BLaER1 (cell line): ENCODE measurements at regions not wholly inside any gene's neighbourhood (a gene's known extent, or its start where the extent isn't known, plus 50 kb on each side); places are given as distances from the start of the nearest gene placed in this dataset.
"Not testable (repeated sequence)": the region's sequence is repeated elsewhere in the genome, so short reads cannot be mapped to it uniquely, and the experiment has no call there.

Source experiments
- H3K27ac ChIP-seq: shearing (Covaris generic); formaldehyde crosslinking; 2 replicates; pipeline ENCODE4 v1.8.1; 2022
- H3K27me3 ChIP-seq: shearing (Covaris generic); formaldehyde crosslinking; 2 replicates; pipeline ENCODE4 v1.8.1; 2022
- H3K36me3 ChIP-seq: shearing (Covaris generic); formaldehyde crosslinking; 2 replicates; pipeline ENCODE4 v1.8.1; 2022
- H3K4me1 ChIP-seq: shearing (Covaris generic); formaldehyde crosslinking; 2 replicates; pipeline ENCODE4 v1.8.1; 2022
- H3K4me2 ChIP-seq: shearing (Covaris generic); formaldehyde crosslinking; 2 replicates; pipeline ENCODE4 v1.8.1; 2022
- H3K4me3 ChIP-seq: shearing (Covaris generic); formaldehyde crosslinking; 2 replicates; pipeline ENCODE4 v1.8.1; 2022
- H3K9ac ChIP-seq: shearing (Covaris generic); formaldehyde crosslinking; 2 replicates; pipeline ENCODE4 v1.8.1; 2022
- H3K9me3 ChIP-seq: shearing (Covaris generic); formaldehyde crosslinking; 2 replicates; pipeline ENCODE4 v1.8.1; 2022
- H4K20me1 ChIP-seq: shearing (Covaris generic); formaldehyde crosslinking; 2 replicates; pipeline ENCODE4 v1.8.1; 2022
- Cebpa-rat ChIP-seq: shearing (Covaris generic); IDR thresholded peaks from 2 replicates; pipeline ENCODE4 v1.8.1; 2022

DNA sequence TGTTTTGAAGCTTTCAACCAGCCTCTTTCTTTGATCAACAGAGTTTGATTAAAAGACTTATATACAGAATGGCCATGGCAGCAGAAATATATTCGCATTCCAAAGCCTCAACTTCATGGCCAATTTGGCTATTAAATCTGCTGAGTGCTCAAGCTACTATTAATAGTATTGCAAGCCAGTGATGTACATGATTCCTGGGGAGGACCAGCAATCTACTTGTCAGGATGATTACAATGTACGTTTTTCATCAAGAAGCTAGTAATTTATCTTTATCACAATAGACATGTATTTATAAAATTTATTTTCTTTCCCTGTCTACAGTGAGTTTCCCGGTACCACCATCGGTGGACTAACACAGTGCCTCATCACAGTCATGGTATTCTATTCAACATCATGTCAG, 515.5 kb downstream of the AMY1C start:
- no peaks in the 10 kb centered on the region for H3K36me3 ChIP-seq
- H3K9me3 ChIP-seq: no peaks in the 10 kb centered on the region
- H3K27ac ChIP-seq: no peak overlapping the region
- H3K9ac ChIP-seq: no peak overlapping the region
- no peak overlapping the region for H3K4me3 ChIP-seq
- no peak for TF ChIP-seq Cebpa-rat
- H3K4me2 ChIP-seq: no peak overlapping the region
- H3K4me1 ChIP-seq: no peaks in the 10 kb centered on the region
- no peaks in the 10 kb centered on the region for H4K20me1 ChIP-seq
- H3K27me3 ChIP-seq: no peaks in the 10 kb centered on the region

DNA sequence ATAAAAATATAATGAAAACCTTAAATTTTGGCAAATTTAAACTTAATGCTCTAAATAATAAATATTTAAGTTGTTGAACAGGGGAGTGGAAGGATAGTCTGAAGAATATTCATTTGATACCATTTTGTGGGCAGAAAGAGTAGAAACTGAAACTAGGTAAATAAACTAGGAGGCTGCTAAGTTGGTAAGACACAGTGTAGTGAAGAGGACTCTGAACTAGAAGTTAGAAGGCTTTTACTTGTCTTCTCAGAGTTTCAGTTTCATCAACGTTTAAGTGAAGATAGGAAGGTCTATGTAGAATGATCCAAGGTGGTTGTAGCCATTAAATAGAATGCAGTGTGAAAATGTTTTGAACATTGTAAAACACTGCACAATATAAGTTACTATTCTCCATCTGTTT, 516.9 kb downstream of the AMY1C start:
- Histone ChIP-seq H3K9me3 (no peaks in the 10 kb centered on the region), H3K4me2 (no peak overlapping the region), H3K9ac (no peak overlapping the region), H3K27me3 (no peaks in the 10 kb centered on the region), H4K20me1 (no peaks in the 10 kb centered on the region), H3K4me3 (no peak overlapping the region), H3K4me1 (no peaks in the 10 kb centered on the region), H3K27ac (no peak overlapping the region), H3K36me3 (no peaks in the 10 kb centered on the region)
- TF ChIP-seq Cebpa-rat: no peak

DNA sequence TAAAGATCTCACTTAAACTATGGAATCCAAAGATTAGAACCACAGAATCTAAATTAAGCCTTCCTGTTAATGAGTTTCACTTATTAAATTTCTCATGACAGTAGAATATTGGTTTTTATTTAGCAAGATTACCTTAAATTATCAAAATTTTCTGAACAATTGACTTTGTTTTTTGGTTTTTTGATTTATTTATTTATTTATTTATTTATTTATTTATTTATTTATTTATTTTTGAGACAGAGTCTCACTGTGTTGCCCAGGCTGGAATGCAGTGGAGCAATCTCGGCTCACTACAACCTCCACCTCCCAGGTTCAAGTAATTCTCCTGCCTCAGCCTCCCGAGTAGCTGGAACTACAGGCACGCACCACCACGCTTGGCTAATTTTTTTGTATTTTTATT, 538.6 kb downstream of the AMY1C start:
- not testable (repeated sequence) for H3K9me3 ChIP-seq, H3K27ac ChIP-seq, H3K36me3 ChIP-seq, H3K4me3 ChIP-seq, H3K4me1 ChIP-seq, H3K27me3 ChIP-seq, H3K9ac ChIP-seq, H4K20me1 ChIP-seq, H3K4me2 ChIP-seq

DNA sequence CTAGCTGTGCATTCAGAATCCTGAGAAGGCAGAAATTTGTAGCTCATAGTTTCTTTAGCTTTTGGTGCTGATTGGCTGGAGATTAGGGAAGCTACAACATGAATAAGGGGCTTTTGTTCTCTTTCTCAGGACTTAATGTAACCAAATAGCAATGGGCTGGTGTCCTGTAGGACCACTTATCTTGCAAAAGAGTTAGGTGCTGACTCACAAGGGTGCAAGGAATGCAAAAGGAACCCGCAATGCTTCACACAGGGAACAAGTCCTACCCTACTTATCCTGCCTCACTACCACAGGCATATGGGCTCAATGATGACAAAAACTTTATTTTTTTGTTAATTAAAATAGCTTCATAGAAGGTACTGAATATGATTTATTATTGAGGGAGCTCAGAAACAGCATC, 541.5 kb downstream of the AMY1C start:
- Histone ChIP-seq H3K4me1 (no peaks in the 10 kb centered on the region), H3K9me3 (no peaks in the 10 kb centered on the region), H4K20me1 (no peaks in the 10 kb centered on the region), H3K36me3 (no peaks in the 10 kb centered on the region), H3K9ac (no peak overlapping the region), H3K4me3 (no peak overlapping the region), H3K27ac (no peak overlapping the region), H3K27me3 (no peaks in the 10 kb centered on the region), H3K4me2 (no peak overlapping the region)
- TF ChIP-seq Cebpa-rat: no peak

DNA sequence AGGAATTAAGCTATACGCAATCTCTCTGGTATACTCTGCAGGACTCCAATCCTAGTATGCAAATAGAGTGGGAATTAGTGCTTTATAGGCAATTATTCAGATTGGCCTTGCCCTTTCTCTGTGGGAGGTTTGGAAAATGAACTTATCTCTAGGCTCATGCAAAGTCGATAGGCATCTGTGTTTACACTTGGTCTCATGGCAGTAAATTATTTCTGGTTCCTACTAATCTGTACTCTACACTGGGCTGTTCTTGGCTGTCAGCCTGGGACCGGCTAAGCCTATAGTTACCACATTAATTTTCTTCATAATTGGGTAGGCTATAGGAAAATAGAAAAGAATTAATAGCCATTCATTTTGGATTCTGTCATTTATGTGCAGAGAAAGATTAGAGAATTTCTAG, 544.6 kb downstream of the AMY1C start:
- H3K4me1 ChIP-seq: no peaks in the 10 kb centered on the region
- no peak overlapping the region for H3K27ac ChIP-seq
- no peak overlapping the region for H3K9ac ChIP-seq
- H3K4me3 ChIP-seq: no peak overlapping the region
- no peaks in the 10 kb centered on the region for H4K20me1 ChIP-seq
- no peaks in the 10 kb centered on the region for H3K36me3 ChIP-seq
- H3K9me3 ChIP-seq: no peaks in the 10 kb centered on the region
- H3K27me3 ChIP-seq: no peaks in the 10 kb centered on the region
- no peak for TF ChIP-seq Cebpa-rat
- H3K4me2 ChIP-seq: no peak overlapping the region

DNA sequence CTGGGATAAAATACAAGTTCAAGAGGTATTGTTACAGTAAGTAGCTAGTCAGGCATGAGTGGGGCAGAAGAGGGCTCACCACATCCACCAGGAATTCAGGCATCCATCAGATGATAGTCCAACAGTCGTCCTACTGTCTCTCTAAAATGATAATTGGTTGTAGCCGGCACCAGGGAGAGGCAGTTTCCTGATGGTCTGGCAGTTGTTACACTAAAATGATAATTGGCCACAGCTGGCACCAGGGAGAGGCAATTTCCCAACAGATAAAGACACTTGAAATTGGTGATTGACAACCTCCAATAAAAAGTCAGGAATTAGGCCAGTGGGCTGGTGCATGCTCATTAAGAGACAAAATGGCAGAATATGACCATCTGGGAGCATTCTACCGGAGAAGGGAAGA, 545.8 kb downstream of the AMY1C start:
- H3K36me3 ChIP-seq: no peaks in the 10 kb centered on the region
- H3K9me3 ChIP-seq: no peaks in the 10 kb centered on the region
- no peak overlapping the region for H3K9ac ChIP-seq

DNA sequence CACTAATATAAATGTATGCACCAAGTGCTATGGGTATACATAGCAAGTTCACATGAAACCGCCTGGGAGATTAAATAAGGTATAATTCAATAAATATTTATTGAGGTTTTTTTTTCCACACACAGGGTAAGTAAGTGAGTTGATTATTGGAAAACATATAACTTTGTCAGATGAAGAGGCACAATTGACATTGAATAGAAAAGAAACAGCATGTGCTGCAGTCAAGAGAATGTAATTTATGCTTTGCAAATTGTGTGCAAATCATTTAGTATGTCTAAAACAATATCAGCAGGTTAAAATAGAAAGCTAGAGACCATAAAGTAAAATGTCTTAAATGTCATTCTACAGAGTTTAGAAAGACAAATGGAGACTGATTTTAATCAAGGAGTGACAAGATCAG, 560.0 kb downstream of the AMY1C start:
- no peaks in the 10 kb centered on the region for H3K9me3 ChIP-seq
- H3K4me2 ChIP-seq: no peak overlapping the region
- H4K20me1 ChIP-seq: no peaks in the 10 kb centered on the region
- TF ChIP-seq Cebpa-rat: no peak
- H3K27ac ChIP-seq: no peak overlapping the region
- no peaks in the 10 kb centered on the region for H3K4me1 ChIP-seq
- H3K4me3 ChIP-seq: no peak overlapping the region
- H3K27me3 ChIP-seq: no peaks in the 10 kb centered on the region
- H3K36me3 ChIP-seq: no peaks in the 10 kb centered on the region
- H3K9ac ChIP-seq: no peak overlapping the region

More for the DNA sequence above, 545.8 kb downstream of the AMY1C start:
- no peak overlapping the region for H3K4me3 ChIP-seq
- H3K4me2 ChIP-seq: no peak overlapping the region
- no peaks in the 10 kb centered on the region for H4K20me1 ChIP-seq
- H3K27me3 ChIP-seq: no peaks in the 10 kb centered on the region
- H3K4me1 ChIP-seq: no peaks in the 10 kb centered on the region
- no peak overlapping the region for H3K27ac ChIP-seq
- TF ChIP-seq Cebpa-rat: no peak

DNA sequence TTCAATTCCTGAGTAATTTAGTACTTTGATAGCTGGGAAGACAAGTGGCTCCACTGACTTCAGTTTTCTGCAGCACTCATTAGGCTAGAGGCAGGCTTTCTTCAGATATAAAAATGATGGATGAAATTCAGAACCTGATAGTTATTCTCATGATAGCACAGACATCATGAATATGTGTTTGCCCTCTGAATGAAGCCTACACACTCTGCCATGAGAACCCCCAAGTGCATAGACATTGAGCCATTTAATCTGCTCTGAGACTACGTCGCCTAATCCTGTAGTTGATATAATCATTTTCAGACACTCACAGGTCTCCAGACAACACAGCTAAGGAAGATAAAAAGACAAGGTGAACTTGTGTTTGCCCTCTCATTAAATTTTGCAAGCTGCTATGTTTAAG, 566.1 kb downstream of the AMY1C start:
- no peak overlapping the region for H3K4me3 ChIP-seq
- no peaks in the 10 kb centered on the region for H3K27me3 ChIP-seq
- no peaks in the 10 kb centered on the region for H3K4me1 ChIP-seq
- H3K36me3 ChIP-seq: no peaks in the 10 kb centered on the region
- no peaks in the 10 kb centered on the region for H3K9me3 ChIP-seq
- H4K20me1 ChIP-seq: no peaks in the 10 kb centered on the region
- H3K4me2 ChIP-seq: no peak overlapping the region
- no peak for TF ChIP-seq Cebpa-rat
- H3K9ac ChIP-seq: no peak overlapping the region
- H3K27ac ChIP-seq: no peak overlapping the region

DNA sequence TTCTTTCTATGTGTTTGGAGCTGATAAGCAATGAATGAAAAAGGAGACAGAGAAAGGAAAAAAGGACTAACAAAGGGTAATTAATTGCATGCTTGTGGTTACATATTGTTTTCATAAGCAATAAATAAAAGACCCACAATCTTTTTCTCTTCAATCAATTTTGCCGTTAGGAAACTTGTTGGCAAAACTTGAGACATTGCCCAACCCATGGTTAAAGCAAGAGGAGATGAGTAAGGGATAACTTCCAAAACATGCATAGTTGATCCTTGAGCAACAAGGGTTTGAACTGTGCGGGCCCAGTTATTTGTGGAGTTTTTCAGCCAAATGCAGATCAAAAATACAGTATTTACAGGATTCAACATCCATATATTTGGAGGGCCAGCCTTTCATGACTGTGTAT, 572.4 kb downstream of the AMY1C start:
- TF ChIP-seq Cebpa-rat: no peak
- H3K4me3 ChIP-seq: no peak overlapping the region
- no peaks in the 10 kb centered on the region for H3K9me3 ChIP-seq

DNA sequence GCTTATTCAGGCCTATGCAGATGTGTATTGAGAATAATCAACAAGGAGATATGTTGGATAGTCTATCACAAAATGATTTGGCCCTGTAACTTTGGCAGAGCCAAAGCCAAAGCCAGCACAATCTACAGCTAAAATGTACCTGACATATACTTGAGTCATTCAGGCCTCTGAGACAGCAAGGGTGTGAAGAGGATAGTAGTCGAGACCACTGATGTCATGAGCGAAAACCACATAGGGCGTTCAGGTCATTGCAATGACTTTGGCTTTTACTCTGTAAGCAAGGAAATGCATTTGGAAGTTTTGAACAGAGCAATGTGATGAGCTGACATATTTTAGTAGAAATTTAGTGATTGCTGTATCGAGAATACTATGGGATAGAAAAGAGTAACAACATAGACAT, 579.6 kb downstream of the AMY1C start:
- Histone ChIP-seq H3K4me3 (no peak overlapping the region), H3K4me1 (no peaks in the 10 kb centered on the region), H3K36me3 (no peaks in the 10 kb centered on the region), H3K9ac (no peak overlapping the region), H4K20me1 (no peaks in the 10 kb centered on the region), H3K27me3 (no peaks in the 10 kb centered on the region), H3K4me2 (no peak overlapping the region), H3K9me3 (no peaks in the 10 kb centered on the region), H3K27ac (no peak overlapping the region)
- TF ChIP-seq Cebpa-rat: no peak

More for the DNA sequence above, 572.4 kb downstream of the AMY1C start:
- no peak overlapping the region for H3K9ac ChIP-seq
- no peak overlapping the region for H3K27ac ChIP-seq
- H3K4me2 ChIP-seq: no peak overlapping the region
- no peaks in the 10 kb centered on the region for H3K27me3 ChIP-seq
- no peaks in the 10 kb centered on the region for H3K36me3 ChIP-seq
- H4K20me1 ChIP-seq: no peaks in the 10 kb centered on the region
- no peaks in the 10 kb centered on the region for H3K4me1 ChIP-seq

DNA sequence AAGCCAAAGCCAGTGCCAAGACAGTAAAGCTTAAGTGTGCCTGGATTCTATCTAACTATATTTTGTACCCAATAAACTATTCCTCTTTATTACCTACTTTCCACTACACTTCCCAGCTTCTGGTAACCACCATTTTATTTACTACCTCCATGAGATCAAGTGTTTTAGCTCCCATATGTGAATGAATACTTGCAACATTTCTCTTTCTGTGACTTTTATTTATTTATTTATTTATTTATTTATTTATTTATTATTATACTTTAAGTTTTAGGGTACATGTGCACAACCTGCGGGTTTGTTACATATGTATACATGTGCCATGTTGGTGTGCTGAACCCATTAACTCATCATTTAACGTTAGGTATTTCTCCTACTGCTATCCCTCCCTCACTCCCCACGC, 582.1 kb downstream of the AMY1C start:
- Histone ChIP-seq H3K9ac (no peak overlapping the region), H3K27ac (no peak overlapping the region), H3K4me1 (no peaks in the 10 kb centered on the region), H3K4me2 (no peak overlapping the region), H3K36me3 (no peaks in the 10 kb centered on the region), H3K9me3 (no peaks in the 10 kb centered on the region), H3K27me3 (no peaks in the 10 kb centered on the region), H4K20me1 (no peaks in the 10 kb centered on the region), H3K4me3 (no peak overlapping the region)
- TF ChIP-seq Cebpa-rat: no peak

DNA sequence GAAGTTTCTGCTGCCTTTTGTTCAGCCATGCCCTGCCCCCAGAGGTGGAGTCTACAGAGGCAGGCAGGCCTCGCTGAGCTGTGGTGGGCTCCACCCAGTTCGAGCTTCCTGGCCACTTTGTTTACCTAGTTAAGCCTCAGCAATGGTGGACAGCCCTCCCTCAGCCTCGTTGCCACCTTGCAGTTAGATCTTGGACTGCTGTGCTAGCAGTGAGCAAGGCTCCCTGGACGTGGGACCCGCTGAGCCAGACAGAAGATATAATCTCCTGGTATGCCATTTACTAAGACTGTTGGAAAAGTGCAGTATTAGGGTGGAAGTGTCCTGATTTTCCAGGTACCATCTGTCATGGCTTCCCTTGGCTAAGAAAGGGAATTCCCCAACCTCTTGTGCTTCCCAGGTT, 588.2 kb downstream of the AMY1C start:
- H4K20me1 ChIP-seq, H3K4me1 ChIP-seq, H3K27me3 ChIP-seq, H3K4me2 ChIP-seq, H3K4me3 ChIP-seq, H3K9me3 ChIP-seq, H3K36me3 ChIP-seq, H3K9ac ChIP-seq, H3K27ac ChIP-seq: not testable (repeated sequence)
